ENCODE measurements at regions not wholly inside any gene's neighbourhood (a gene's known extent, or its start where the extent isn't known, plus 50 kb on each side); places are given as distances from the start of the nearest gene placed in this dataset.

DNA sequence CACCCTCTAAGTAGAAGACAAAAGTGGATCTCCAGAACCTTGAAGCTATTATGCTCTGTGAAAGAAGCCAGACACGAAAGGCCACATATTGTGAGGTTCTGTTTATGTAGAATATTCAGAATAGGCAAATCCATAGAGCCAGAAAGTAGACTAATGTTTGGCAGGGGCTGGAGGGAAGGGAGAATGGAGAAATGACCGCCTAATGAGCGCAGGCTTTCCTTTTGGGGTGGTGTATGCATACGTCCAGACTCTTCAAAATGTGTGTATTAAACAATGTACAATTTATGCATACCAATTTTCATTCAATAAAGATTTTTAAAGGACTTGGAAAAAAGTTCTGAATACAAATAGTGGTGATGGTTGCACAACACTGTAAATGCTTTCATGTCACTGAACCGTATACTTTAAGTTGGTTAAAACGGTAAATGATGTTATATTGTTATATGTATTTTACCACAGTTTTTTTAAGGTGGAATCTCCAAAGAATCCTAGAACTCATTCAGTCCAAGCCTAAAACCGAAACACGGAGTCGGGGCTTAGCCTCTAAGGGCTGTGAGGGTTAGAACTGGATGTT lies 397.4 kb downstream of the SOX9 start:
- no peak for DNase-seq (ENCODE audit: low read depth, low spot score)

GRCh38 chr17:72518753-72519597 lies 398.2 kb downstream of the SOX9 start:
- DNase-seq (ENCODE audit: low read depth, low spot score), result no peak

DNA sequence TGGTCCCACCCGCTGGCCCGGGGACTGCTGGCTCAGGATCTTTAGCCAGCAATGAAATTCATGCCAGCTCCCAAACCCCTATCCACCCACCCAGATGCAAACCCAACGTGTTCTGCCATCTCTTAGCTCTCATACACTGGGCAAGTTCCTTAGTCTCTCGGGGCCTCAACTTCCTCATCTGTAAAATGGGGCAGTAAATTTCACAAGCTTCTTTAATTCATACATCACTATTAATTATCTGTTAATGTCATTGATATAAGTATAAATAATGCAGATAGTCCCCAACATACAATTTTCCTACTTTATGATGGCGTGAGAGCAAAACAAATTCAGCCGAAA lies 398.7 kb downstream of the SOX9 start:
- no peak for DNase-seq (ENCODE audit: low read depth, low spot score)

GRCh38 chr17:72520665-72521303 lies 400.0 kb downstream of the SOX9 start:
- no peak for DNase-seq (ENCODE audit: low read depth, low spot score)

DNA sequence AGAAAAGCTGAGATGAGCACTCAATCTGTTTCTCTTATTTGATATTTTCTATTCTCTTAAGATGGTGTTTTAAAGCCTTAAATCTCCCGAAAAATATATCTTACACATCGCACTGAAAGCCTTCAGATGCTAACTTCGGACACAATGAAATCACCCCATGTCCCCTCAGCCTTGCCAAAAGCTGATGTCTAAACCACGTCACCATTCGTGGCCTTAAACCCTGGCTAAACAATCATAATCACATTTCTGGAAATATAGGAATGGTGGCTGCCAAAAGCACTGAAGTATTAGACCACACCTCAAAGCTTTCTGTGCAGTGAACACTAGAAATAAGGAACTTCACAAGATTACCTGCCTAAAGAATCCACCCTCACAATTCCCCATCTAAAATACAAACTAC lies 402.7 kb downstream of the SOX9 start:
- DNase-seq (ENCODE audit: low read depth, low spot score), result no peak

DNA sequence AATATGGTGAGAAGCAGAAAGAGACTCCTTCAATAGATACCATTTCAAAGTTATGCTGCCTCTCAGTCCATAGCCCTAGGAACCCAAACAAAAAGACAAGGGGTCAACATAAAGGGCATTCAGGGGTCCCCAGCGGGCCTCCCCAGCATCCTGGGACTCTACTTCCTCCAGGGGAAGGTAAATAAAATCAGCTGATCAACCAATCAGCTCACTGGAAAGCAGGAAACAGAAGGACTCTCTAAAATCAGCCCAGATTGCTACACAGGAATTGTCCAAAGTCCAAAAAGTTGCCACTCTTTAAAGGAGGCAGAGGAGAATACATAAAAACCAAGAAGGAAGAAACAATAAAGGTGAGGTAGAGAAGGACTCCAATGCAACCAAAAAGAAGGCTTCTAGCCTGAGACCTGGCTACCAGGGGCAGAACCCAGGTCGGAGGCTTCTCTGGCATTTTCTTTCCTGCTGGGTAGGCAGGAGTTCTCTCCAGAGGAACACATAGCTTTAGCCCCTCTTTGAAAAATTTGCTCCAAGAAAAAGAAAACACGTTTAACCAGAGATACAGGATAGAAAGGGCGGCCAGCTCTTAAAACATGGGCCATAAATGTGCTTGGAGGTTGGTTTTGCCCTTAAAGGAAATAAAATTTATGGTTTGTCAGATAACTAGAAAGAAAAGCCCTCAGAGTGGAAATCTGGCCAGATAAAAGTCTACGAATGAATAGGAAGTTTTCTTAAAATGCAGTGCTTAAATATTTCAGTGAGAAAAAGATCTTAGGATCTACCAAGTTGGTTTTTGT lies 404.6 kb downstream of the SOX9 start:
- no peak for DNase-seq (ENCODE audit: low read depth, low spot score)

DNA sequence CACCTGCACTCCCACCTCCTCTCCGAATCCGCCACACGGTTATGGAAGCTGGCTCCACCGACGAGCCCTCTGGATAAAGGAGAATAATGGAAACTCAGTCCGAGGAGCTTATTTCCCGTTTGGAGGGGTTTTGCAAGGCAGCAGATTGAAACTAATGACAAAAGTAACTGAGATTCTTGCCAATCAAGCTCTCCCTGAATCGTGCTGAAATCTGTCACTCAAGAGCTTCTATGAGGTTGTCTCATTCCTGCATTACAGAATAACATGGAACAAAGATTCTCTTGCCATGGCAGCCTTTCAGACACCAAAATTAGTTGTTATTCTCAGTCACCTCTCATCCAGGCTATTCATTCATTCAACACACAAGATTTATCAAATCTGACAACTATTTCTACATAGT lies 405.9 kb downstream of the SOX9 start:
- no peak for DNase-seq (ENCODE audit: low read depth, low spot score)

DNA sequence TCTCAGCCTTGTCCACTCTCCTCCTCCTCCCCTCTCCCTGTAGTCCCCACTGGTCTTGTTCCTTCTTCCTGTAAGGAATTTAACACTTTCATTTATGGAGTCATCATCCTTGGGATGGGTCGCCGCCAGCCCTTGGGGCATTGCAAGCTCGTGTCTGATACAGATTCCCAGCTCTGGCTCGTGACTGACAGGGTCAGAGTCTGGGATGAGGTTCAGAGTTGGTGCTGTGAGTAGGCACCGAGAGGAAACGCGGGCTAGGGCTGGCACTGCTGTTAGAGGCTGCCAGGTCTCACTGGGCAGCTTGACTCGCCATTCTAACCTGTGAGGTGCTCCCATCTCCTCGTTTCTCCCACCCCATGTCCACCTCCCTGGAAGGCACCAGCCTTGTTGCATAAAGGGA lies 407.0 kb downstream of the SOX9 start:
- no peak for DNase-seq (ENCODE audit: low read depth, low spot score)

GRCh38 chr17:72528683-72529082 lies 407.9 kb downstream of the SOX9 start:
- no peak for DNase-seq (ENCODE audit: low read depth, low spot score)

GRCh38 chr17:72529386-72529785 lies 408.6 kb downstream of the SOX9 start:
- DNase-seq (ENCODE audit: low read depth, low spot score), result no peak

DNA sequence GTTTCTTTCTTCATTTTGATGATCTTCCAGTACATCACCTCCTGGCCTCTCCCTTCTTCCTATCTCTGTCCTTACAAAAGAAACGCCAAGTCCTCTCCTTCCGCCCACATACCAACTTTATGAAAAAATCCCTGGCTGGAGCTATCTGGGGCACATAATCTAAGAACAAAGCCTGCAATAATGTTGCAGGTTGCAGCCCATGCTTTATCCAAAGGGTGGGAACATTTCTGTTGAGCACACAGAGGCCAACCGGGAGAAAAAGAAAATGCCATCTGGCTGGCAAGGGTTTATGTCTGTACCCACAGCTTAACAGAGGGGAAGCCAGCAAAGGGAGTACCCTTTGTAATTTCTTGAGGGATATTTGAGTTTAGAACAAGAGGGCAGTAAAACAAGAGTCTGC lies 409.6 kb downstream of the SOX9 start:
- no peak for DNase-seq (ENCODE audit: low read depth, low spot score)

DNA sequence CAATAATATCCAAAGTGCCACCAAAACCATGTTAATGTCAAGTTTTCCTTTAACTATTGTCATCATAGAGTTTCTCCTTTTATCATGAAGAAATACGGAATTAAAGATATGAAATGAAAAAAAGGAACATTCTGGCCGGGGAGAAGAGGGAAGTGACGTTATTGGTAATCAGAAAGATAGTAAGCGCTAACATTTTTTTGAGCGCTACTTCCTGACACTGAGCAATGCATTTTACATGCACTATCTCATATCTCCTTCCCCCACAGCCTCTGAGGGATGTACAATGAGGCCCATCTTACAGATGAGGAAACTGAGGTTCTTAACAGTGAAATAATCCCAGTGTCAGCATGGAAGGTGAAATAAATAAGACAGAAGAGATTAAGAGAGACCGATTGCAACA lies 410.9 kb downstream of the SOX9 start:
- no peak for DNase-seq (ENCODE audit: low read depth, low spot score)

- DNase-seq (ENCODE audit: low read depth, low spot score), result no peak
Observed at GRCh38 chr17:72534265-72534664, 413.4 kb downstream of the SOX9 start.

DNA sequence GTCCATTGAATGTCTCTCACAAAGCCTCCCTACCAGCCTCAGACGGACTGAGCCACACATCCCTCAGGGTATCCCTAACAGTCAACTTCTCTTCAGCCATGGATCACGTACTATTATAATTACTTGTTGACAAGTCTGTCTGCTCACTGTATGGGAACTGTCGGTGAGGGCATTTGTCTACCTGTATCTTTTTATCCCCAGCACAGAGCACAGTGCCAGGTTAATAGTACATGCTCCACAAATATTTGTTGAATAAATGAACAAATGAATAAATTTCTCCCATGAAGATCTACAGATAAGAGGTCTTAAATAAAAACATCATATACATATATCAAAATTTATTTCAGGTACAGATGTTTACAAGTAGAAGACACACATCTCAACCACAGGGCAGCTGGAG lies 414.0 kb downstream of the SOX9 start:
- no peak for DNase-seq (ENCODE audit: low read depth, low spot score)

DNA sequence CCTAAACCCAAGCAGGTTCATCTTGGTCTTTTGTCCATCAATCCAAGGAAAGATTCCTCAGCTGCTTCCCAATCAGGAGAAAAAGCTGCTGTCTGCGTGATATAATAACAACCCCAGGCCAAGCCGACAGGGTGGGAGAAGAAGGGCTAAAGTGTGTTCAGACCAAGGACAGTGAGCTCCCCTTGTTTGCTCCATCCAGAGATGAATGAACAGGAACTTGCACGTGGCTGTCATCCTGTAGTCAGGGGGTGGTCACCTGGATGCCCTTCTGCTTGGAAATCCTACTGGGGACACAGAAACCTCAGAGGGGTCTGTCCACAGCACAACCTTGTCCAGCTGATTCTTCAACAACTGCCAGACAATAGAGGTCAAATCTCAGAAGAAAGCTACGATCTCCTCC lies 414.5 kb downstream of the SOX9 start:
- DNase-seq (ENCODE audit: low read depth, low spot score), result no peak

GRCh38 chr17:72535779-72536178 lies 415.0 kb downstream of the SOX9 start:
- no peak for DNase-seq (ENCODE audit: low read depth, low spot score)

GRCh38 chr17:72536788-72537187 lies 416.0 kb downstream of the SOX9 start:
- no peak for DNase-seq (ENCODE audit: low read depth, low spot score)

- no peak for DNase-seq (ENCODE audit: low read depth, low spot score)
Observed at GRCh38 chr17:72538443-72538842, 417.6 kb downstream of the SOX9 start.

DNA sequence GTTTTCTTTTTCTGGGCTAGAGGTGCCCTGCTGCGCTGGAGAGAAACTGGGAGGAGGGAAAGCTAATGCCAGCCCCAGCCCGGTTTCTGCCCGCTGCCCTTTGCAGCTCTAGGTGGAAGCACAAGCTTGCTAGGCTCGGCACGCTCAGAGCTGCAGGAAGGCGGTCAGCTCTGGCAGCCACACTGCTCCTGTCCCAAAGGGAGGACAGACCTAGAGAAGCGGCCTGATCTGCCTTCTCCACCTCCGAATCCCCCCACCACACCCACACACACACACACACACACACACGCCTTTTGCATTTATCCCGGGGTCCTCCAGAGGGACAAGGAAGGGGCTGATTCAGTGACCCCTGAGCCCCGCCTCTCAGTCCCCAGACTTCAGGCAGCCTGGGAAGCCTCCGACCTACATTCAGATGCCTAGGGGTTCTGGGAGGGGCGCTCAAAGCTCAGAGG lies 418.1 kb downstream of the SOX9 start:
- DNase-seq (ENCODE audit: low read depth, low spot score), result no peak

DNA sequence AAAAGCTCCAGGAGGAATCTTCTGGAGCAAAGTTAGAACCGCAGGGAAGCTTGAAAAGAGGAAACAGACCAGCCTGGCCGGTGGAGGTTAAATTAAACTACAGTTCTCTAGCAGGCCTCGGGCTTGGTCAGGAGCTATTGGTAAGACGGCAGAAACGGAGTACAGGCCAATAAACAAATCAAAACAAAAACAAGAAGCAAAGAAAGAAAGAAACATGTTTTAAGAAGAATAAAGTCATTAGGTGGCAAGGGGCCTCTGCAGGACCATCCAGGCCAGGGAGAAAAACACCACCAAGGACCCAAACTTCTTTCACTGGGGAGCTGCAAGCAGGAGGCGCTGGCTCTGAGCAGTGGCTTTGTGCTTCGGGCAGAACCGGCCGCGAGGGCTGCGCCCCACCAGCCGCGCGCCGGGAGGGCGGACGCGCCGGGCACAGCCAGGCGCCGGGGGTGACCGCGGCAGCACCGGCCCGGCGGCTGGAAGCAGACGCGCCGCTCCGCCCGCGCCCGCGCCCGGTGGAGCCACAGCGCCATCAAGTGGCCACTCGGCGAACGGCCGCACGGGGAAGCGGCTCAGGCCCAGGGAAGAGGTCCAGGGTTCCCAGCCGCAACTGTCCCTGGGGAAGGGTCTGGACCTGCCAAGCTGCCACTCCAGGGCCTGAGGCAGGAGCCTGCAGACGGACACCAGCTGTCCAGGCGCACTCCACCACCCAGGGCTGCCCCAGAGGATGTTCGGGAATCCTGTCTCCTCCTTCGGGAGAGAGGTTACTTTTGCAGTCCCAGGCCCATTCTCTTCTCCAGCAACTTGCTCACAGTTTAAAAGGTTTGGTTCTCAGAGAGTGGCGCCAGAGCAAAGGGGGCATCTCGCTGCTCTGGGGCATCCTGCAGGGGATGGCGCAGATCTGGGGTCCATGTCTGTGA lies 419.4 kb downstream of the SOX9 start:
- peak; percentile 5 for DNase-seq (ENCODE audit: low read depth, low spot score)

- DNase-seq (ENCODE audit: low read depth, low spot score), result no peak
Observed at GRCh38 chr17:72542317-72542716, 421.5 kb downstream of the SOX9 start.
